ENCODE measurements at regions not wholly inside any gene's neighbourhood (a gene's known extent, or its start where the extent isn't known, plus 50 kb on each side); places are given as distances from the start of the nearest gene placed in this dataset.

DNA sequence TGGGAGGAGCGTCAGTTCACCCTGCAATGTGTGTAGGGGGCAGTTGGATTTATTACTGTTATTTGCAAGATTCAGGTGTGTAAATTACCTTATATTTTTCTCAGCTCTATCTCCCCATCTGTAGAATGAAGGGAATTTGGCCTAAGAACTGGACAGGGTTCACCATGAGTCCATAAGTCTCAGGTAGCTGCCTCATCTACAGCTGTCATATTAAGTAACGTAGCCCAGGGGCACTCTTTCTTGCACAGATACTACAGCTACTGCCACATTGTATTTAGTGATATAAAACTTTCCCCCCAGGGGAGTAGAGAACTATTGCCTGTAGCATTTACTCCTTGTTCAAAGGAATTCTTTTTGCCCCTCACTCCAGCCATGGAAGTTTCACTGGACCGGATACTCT, 301.4 kb upstream of the ZNF608 start:
- intact Hi-C loops (cut with micrococcal nuclease) = no loop called here
- H3K4me1 ChIP-seq = peaks cover 20% of the 10 kb centered on the region
- TF ChIP-seq CTCF (IDR thresholded peaks at IDR 0.05; ENCODE audit: borderline replicate concordance) = no peak
- no peaks in the 10 kb centered on the region for H3K9me3 ChIP-seq (replicated peaks)
- H3K27me3 ChIP-seq (ENCODE audit: low read depth) = no peaks in the 10 kb centered on the region
- H3K27ac ChIP-seq (replicated peaks) = no peak overlapping the region
- H3K4me3 ChIP-seq = no peak overlapping the region
- H3K36me3 ChIP-seq = no peaks in the 10 kb centered on the region
- no peak for DNase-seq

GRCh38 chr5:125049721-125050702, 303.6 kb upstream of the ZNF608 start:
- H3K4me1 ChIP-seq = no peaks in the 10 kb centered on the region
- TF ChIP-seq CTCF (IDR thresholded peaks at IDR 0.05; ENCODE audit: borderline replicate concordance) = no peak
- H3K27me3 ChIP-seq (ENCODE audit: low read depth) = no peaks in the 10 kb centered on the region
- intact Hi-C loops (cut with micrococcal nuclease) = no loop called here
- H3K4me3 ChIP-seq = no peak overlapping the region
- DNase-seq = no peak
- H3K36me3 ChIP-seq = no peaks in the 10 kb centered on the region
- H3K27ac ChIP-seq (replicated peaks) = no peak overlapping the region
- no peaks in the 10 kb centered on the region for H3K9me3 ChIP-seq (replicated peaks)

DNA sequence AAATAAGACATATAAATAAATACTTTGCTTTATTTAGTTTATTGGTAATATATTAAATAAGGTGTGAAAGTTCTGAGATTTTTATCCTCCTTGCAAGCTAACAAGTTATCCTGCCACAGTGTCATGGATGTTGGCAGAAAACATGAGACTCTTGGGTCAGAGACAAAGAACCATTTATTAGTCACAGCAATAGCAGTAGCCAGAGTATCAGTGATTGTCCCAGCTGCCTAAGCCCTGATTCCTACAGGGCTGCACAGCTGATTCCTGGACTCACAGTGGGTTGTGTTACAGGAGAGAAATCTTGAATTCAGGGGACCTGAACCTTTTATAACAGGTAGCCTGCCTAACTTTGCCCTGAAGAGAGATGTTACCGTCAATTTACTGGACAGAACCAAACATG, 304.5 kb upstream of the ZNF608 start:
- no peaks in the 10 kb centered on the region for H3K9me3 ChIP-seq (replicated peaks)
- H3K27ac ChIP-seq (replicated peaks) = no peak overlapping the region
- H3K27me3 ChIP-seq (ENCODE audit: low read depth) = no peaks in the 10 kb centered on the region
- no peak for DNase-seq
- intact Hi-C loops (cut with micrococcal nuclease) = no loop called here
- TF ChIP-seq CTCF (IDR thresholded peaks at IDR 0.05; ENCODE audit: borderline replicate concordance) = no peak
- H3K36me3 ChIP-seq = no peaks in the 10 kb centered on the region
- no peak overlapping the region for H3K4me3 ChIP-seq
- H3K4me1 ChIP-seq = peaks cover under 1% of the 10 kb centered on the region

DNA sequence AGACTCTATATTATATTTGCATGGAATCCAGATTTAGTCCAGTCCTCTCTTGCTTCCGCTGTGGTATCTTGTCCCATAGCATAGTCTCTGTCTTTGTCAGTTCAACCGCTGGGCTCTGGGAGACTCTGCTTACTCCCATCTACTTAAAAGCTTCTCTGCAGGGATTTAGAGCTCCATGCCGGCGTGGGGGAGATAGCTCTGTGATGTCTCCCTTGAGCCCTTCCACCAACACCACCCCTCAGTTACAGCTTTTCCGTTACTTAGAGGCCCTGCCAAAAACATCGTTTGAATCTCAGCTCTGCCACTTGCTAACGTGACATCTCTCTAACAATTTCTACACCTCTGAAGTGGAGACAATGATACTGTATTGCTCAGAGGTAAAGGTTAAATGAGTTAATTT, 306.1 kb upstream of the ZNF608 start:
- H3K9me3 ChIP-seq (replicated peaks) = no peaks in the 10 kb centered on the region
- peaks cover 9% of the 10 kb centered on the region for H3K4me1 ChIP-seq
- TF ChIP-seq CTCF (IDR thresholded peaks at IDR 0.05; ENCODE audit: borderline replicate concordance) = no peak
- H3K4me3 ChIP-seq = no peak overlapping the region
- no peak for DNase-seq
- intact Hi-C loops (cut with micrococcal nuclease) = no loop called here
- no peaks in the 10 kb centered on the region for H3K36me3 ChIP-seq
- H3K27me3 ChIP-seq (ENCODE audit: low read depth) = no peaks in the 10 kb centered on the region
- no peak overlapping the region for H3K27ac ChIP-seq (replicated peaks)

DNA sequence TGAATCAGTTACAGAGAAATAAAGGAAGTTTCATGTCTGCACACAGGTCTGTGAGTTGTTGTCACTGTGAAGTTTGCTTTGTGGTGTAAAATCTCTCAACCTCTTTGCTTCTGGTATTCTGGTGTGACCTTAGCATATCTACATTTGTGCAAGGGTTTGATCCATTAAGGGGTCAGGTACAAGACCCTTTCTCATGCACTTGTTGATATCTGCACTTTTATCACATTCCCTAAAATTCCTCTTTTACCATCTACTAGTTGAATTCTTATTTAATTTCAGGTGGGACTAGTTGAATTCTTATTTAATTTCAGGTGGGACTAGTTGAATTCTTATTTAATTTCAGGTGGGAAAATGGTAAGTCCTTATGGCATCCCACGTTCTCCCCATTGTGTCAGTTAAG, 306.7 kb upstream of the ZNF608 start:
- H3K27me3 ChIP-seq (ENCODE audit: low read depth) = no peaks in the 10 kb centered on the region
- no peaks in the 10 kb centered on the region for H3K36me3 ChIP-seq
- TF ChIP-seq CTCF (IDR thresholded peaks at IDR 0.05; ENCODE audit: borderline replicate concordance) = no peak
- intact Hi-C loops (cut with micrococcal nuclease) = no loop called here
- DNase-seq = no peak
- H3K4me3 ChIP-seq = no peak overlapping the region
- H3K27ac ChIP-seq (replicated peaks) = no peak overlapping the region
- no peaks in the 10 kb centered on the region for H3K9me3 ChIP-seq (replicated peaks)
- H3K4me1 ChIP-seq = peaks cover 15% of the 10 kb centered on the region

All from left ventricle myocardium inferior (tissue), 1 donor.